ENCODE measurements at regions not wholly inside any gene's neighbourhood (a gene's known extent, or its start where the extent isn't known, plus 50 kb on each side); places are given as distances from the start of the nearest gene placed in this dataset.
"Not testable (repeated sequence)": the region's sequence is repeated elsewhere in the genome, so short reads cannot be mapped to it uniquely, and the experiment has no call there.

DNA sequence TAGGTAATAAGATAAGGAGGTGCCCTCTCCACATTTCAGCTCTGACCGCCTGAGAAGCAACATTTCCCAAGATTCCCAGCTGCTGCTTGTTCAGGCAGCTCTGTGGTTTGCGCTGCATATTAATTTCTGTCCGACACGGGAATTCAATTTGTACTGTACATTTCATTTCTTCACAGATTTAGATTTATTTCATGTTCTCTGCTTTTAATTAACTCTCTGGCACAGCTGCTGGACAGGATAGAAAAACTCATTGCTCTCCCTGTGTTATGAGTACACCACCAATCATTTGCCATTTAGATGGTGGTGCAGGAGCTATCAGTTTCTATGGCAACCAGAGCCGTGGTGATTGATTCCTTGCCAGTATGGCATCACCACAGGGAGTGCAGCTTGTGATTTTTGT lies 558.5 kb downstream of the DMRTA1 start:
- peak; percentile 44 for DNase-seq

DNA sequence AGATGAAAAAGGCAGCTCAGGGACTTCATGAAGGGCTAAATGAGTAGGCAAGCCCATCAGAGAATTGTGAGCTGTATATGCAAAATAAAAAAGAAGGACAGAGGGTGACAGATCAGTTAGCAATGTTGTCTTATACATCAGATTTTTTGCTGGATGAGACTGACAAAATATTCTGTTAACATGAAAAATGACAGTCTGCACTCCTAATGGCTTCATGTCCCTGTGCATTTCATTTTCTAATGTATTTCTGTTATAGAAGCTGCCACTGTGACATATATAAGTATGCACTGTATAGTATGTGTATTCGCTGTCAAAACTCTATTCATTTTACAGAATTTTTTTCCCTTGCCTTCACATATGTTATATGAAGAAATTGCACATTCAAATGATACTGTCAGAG lies 559.5 kb downstream of the DMRTA1 start:
- no peak for DNase-seq

DNA sequence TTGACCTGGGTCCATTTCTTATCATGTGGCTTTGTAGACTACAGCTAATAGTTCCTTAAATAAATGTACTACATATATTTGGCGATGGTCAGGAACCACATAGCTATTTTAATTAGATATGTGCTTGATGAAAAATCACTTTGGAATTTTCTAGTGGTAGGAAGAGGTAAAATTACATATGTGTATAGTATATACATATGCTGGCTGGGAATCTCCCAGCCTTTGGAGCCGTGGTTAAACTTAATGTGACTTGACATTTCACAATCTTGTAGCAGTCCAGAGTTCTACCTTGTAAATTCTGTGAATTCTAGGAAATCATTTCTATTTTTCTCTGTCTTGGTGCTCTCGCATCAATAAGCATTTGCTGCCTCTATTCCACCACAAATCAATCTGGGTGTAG lies 565.0 kb downstream of the DMRTA1 start:
- no peak for DNase-seq

DNA sequence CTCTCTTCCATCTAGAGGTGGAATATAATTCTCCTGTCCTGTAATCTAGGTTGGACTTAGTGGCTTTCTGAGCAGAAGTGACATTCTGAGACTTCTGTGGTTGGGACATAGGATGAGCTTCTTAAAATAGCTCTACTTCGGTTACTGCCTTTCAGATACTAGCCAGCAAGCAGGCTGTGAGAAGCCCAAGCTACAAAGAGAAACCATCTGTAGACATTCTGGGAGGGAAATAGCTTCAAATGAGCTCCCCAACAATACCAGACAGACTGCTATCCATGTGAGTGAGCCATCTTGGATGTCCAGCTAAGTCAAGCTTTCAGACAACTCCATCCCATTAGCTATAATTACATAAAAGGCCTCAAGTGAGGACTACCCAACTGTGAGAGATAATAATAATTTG lies 568.9 kb downstream of the DMRTA1 start:
- DNase-seq = no peak

DNA sequence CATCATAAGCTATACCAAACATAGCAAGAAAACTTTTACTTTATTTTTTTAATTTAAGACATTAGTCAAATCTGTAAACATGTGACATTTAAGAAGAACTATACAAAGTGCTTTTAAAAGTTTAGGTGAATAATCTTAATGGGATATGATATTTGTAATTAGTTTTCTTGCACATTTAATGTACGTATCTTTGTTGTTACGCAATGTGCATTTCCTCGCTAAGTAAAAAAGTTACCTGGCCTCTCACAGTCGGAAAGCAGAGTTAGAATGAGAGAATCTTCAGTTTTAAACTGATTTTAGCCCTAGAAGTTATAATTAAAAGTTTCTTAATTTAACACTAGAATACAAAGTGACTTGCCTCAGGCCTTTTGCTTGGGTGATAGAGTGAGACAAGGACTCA lies 589.8 kb downstream of the DMRTA1 start:
- DNase-seq = no peak

DNA sequence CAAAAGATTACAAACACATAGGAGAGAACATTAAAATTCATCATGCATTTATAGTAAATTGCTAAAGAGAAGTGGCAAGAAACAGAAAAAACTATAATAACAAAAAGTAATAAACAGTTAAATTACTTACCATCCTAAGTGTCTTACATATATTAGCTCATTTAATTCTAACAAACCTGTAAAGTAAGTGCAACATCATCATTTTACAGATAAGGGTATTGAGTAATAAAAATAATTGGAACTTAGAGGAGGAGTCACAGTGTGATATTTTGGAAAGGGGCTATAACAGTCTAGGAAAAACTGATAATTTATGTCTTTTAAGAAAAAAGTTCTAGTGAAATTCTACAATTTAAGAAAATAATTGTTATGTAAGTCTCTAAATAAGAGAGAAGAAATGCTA lies 592.8 kb downstream of the DMRTA1 start:
- no peak for DNase-seq

DNA sequence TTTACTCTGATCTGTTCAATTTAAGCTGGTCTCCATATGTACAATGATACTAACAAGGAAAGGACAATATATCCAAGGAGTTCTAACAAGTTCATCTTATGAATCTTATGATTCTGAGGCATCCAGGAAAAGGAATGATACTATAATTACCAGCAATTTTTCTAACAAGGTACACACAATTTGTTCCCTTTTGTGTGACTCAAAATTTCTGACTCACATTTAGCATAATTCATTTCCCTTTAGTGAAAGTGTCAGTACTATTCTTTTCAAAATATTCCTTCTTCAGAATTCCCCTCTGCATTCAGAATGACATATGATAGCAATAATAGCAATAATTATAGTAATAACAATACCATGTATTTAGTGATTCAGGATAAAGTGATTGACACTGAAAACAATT lies 594.8 kb downstream of the DMRTA1 start:
- DNase-seq = no peak

DNA sequence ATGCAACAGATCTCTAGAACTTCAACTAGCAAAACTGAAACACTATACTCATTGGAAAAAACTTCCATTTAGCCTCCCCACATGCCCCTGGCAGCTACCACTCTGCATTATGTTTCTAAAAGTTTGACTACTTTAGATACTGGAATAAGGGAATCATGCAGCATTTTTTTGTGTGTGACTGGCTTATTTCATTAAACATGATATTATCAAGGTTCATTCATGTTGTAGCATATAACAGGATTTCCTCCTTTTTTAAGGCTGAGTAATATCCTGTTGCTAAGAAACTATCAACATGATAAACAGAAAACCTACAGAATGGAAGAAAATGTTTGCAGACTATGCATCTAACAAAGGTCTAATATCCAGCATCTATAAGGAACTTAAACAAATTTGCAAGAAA lies 597.9 kb downstream of the DMRTA1 start:
- no peak for DNase-seq

DNA sequence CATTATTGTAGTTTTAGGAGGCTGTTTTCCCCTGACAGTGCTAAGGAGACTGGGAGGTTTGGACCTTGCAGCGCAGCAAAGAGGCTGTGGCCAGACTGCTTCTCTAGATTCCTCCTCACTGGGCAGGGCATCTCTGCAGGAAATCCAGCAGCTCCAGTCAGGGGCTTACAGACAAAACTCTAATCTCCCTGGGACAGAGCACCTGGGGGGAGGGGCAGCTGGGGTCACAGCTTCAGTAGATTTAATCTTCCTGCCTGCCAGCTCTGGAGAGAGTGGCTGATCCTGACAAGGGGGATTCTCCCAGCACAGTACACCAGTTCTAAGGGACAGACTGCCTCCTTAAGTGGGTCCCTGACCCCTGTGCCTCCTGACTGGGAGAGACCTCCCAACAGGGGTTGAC lies 599.4 kb downstream of the DMRTA1 start:
- DNase-seq = not testable (repeated sequence)

DNA sequence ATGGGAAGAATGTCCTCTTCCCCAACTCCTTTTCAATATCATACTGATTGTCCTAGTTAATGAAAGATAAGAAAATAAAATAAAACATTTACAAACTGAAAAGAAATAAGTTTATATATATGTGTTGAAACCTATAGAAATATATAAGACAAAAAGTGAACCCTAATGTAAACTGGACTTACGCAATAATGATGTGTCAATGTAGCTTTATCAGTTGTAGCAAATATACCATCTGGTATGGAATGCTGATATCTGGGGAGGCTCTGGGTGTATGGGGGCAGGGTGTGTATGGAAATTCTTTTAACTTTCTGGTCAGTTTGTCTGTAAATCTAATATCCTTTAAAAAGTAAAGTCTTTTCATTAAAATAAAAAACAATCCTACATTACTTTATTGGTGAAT lies 603.9 kb downstream of the DMRTA1 start:
- DNase-seq = no peak

DNA sequence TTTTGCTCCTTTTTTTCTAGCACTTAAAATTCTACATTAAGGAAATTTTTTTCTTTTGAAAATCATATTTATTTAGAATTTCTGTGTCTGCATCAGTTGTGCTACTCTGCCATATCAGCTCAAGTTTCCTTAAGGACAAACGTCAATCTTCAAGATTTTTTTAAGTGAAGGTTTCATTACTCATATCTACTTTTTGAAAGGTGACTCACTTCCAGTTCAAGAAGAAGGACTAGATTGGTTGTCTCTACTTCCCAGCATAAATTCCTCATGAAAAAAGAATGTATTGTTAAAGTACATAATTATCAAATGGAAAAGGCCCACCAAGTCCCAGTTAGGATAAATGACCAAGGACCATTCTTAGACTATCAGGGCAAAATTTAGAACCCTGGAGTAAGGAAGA lies 626.5 kb downstream of the DMRTA1 start:
- DNase-seq = no peak

DNA sequence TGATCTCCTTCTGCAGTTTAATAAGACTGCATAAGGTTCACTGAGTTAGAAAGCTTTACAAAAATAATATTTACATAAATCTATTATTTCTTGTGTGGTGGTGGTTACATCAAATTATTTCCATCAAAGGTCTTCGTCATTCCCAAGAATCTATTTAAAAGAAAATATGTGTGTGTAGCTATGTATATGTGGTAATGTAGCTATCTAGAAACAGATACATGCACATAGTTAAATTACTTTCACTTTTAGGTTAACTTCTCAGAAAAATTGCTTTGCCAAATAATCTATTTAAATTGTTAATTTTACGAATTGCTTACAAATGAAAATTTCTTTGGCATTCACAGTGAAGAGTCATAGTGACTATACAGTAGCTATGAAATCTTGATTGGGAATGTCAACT lies 633.2 kb downstream of the DMRTA1 start:
- no peak for DNase-seq

DNA sequence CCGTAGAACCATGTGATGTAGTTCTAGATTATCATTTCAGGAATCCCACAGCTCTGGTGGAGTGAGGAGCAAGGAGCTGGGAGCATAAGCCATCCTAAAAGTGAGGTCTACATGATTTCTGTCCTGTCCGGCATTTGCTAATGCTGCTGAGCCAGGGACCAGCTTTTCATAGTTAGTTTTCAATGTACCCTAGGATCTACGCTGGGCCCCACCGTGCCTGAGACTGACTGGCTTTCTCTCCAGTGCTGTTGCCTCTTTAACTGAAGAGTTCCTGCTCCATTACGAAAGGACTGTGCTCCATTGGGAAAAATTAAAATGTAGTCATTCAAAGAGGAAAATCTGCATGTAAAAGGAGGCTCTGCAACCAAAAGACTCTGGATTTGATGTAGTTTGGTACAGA lies 634.8 kb downstream of the DMRTA1 start:
- DNase-seq = no peak

DNA sequence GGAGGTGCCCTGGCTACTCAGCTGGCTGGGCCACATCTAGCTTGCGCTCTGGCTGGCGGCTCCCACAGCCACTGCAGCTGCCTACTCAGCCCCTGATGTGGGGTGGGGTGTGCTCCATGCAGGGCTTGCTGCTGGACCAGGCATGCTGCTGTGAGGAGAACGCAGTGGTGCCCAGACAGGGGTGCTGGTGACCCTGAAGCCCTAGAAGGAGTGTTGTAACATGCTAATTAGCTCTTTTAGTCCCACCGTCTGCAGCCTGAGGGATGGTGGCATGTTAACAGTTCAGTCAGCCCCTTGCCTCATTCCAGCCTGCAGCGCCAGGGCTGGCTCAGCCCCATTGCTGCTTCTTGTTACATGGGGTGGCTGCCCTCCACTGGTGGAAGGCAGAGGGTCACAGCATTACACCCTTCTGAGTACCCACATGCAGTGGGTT lies 642.3 kb downstream of the DMRTA1 start:
- DNase-seq = no peak

DNA sequence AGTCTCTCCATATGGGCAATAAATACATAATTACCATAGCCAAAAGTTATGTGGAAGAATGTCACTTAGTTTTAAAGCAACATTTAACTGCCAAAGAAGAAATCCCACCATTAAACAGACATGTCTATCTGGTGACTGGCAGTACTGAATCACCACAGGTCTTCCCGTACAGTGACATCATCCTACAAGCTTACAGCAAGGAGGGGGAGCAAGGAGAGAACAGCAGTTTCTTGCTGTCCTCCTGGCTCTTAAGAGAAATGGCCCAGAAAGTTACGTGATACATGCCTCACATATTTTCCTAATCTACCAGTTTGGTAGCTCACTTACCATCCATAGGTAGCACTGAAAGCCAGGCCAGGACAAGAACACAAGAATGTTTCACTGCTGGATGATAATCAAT lies 671.0 kb downstream of the DMRTA1 start:
- no peak for DNase-seq

DNA sequence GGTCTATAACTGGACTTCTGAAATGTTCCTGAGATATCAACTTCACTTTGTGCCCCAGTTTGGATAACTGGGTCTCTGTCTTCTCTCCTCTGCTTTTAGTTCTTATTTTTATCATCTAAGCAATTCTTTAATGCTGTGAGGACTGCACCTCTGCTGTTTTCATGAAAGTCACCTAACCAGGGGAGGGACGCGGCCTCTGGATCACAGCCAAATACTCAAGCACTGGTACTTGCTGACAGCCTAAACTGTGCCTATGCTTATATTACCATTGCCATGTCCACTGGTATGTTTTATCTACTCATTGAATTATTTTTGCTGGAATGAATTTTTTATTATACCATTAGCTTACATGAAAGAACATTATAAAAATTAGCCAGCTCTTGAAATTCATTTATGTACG lies 674.0 kb downstream of the DMRTA1 start:
- DNase-seq = no peak

DNA sequence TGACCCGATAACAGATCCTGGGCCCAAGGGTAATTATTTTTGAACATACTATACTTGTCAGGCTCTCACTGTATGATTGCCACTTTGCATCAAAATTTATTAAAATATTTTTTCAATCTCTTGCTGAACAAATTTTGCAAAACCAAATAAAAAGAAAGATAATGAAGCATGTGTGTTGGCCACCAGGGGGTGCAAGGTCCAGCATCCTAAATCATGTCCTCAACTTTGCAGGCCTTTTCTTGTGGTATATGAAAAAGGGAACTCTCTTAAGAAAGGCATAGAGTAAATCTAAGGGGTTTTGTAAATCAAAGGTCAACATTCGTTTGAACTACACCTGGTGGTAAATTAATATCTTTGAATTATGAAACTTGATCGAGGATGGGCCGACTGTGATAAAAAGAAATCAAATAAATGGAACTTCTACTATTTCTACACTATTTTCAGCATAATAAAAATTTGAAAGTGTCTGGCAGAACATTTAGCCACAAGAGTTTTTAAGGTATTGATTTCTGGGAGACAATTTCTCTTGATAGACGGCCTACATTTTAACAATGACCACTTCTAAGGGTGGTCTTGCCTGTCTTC lies 676.5 kb downstream of the DMRTA1 start:
- no peak for DNase-seq

DNA sequence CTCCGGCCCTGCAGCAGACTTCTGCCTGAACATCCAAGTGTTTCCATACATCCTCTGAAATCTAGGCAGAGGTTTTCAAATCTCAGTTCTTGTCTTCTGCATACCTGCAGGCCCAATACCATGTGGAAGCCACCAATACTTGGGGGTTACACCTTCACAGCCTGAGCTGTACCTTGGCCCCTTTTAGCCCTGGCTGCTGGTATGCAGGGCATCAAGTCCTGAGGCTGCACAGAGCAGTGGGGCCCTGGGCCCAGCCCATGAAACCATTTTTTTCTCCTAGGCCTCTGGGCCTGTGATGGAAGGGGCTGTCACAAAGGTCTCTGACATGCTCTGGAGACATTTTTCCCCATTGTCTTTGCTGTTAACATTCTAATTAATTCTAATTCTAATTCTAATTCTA lies 680.6 kb downstream of the ELAVL2 start:
- DNase-seq = no peak

DNA sequence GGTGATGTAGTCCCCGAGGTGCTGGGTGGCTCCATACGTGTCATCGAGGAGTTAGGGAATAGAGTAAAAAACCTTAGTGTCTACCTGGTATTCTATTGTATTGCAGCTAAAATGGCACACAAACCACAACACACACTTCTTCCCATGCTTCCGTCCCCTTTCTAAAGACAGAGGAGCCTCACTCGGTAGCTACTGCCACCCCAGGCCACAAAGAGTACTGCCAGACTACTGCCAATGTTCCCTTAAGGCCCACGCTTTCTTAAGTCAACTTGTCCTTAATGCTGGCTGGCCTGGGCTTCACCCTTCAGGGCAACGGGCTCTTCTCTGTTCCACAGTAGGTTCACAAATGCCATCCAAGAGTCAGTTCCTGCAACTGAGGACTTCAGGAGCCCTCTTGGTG lies 673.0 kb downstream of the ELAVL2 start:
- no peak for DNase-seq

DNA sequence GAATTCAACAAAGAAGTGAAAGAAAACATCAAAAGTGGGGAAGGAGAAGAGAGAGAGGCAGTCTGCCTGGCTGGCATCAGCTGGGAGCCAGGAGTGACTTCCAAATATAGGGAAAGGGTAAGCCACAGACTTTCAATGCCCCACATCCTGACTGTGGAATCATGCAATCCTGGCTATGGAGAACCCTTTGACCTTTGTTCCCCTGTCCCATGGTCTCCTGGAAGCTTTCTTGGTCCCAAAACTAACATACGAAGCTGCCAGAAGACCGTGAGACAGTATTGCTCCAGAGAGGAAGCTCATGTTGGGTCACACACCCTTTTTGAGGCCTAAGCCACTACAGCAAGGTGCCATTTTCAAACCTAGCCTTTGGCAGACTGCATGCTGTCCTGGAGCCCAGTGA lies 665.5 kb downstream of the ELAVL2 start:
- no peak for DNase-seq

DNA sequence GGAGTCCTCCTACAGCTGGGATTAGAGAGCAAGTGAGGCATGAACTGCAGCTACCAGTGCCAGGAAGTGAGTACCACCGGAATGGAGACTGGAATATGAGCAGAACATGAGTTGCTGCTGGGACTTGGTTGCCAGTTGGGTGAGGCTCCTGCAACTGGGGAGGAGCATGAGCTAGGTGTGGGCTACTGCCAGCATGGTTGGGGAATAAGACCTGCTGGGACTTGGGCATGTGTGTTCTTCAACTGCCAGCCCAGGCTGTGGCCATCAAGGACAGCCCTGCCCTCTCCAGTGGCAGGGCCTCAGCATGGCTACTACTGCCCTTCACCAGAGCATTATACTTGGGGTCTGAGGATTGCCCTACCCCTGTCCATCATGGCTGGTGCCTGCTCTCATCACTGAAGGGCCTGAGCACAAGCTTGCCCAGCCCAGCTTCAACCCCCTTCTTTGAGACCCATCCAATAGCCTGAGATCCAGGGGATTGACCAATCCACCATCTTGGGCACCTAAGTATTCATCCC lies 665.0 kb downstream of the ELAVL2 start:
- no peak for DNase-seq

DNA sequence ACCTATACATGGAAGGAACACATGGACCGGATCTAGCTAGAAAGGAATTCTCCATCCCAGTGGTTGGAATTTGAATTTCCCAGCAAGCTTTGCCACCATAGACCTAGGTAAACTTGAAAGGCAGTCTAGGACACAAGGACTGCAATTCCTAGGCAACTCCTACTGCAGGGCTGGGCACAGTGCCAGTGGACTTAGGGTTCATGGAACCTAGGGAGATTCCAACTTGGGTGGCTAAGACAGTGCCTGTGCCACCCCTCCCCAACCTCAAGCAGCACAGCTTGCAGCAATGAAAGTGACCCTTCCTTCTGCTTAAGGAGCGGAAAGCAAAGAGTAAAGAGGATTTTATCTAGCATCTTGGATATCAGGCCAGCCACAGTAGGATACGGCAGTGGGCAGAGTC lies 663.3 kb downstream of the ELAVL2 start:
- DNase-seq = no peak

DNA sequence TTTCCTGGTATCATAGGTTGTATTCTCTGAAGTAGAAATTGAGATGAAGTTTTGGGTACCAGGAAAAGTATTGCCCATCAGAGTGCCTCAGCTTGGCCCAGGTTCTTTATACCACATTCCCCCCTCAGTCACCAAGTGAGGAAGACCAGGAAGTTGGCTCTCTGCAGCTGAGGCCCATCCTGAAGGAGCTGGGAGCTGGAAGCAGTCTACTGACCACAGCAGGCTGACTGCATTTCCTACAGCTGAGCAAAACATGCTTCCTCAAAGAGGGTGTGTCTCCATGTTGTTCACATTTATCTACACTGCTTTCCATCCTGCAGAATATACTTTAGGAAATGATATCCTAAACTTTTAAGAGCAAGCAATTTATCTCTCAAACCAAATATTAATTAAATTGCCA lies 654.6 kb downstream of the ELAVL2 start:
- no peak for DNase-seq

DNA sequence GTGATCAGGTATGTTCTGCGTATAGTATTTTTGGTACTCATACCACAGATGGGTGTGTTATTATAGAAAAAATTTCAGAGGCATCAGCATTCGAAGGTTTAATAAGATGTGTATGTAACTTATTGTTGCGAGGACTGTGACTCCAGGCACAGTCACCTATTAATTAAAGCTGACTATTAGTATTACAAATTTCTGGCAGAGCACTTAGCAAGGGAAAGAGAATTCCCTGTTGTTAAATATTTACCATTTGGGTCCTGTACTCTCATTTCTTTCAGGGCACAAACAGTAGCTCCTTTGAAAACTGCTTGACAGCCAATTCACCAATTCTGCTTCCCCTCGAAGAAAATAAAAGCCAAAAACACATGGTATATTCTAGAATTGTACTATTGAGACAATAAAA lies 653.8 kb downstream of the ELAVL2 start:
- DNase-seq = no peak

DNA sequence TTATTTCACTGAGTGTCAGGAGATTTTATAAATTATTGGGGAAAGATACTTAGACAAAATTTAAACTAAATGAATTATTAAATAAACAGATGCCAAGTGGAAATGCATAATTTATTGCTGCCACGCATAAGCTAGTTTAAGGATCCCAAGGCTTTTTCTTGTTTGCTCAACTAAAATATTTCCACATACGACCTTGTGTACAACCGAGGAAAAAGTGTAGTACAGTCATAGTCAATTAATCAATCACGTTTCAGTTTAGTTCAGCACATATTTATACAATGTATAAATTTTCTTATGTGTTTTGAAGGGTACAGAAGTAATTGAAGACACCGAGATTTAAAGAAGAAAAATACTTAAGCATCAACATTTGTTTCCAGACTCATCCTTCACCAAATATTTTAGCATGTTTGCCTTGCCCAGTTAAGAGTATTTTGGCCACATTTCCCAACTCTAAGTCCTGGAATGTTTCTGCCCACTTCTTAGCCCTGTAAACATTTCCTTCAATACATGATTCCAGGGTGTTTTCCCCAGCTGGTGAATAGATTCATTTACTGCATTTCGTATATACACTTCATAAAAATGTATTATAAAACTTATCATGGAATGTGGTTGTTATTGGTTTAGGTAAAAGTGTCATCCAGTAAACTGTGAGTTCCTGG lies 652.9 kb downstream of the ELAVL2 start:
- DNase-seq = no peak
